Activated effector memory CD4-positive, alpha-beta T cell treated with Interleukin-2 at 50 U/mL for 16 hours (primary cell): ENCODE measurements at regions not wholly inside any gene's neighbourhood (a gene's known extent, or its start where the extent isn't known, plus 50 kb on each side); places are given as distances from the start of the nearest gene placed in this dataset.

Experiments used
- DNase-seq: peaks from one replicate; pipeline ENCODE4 v3.0.0-alpha.2; 2020

- DNase-seq: no peak
These were observed 61.3 kb upstream of the ITGA4 start for GRCh38 chr2:181395851-181396250.

GRCh38 chr2:181396256-181397123 lies 60.7 kb upstream of the ITGA4 start:
- DNase-seq: no peak

DNA sequence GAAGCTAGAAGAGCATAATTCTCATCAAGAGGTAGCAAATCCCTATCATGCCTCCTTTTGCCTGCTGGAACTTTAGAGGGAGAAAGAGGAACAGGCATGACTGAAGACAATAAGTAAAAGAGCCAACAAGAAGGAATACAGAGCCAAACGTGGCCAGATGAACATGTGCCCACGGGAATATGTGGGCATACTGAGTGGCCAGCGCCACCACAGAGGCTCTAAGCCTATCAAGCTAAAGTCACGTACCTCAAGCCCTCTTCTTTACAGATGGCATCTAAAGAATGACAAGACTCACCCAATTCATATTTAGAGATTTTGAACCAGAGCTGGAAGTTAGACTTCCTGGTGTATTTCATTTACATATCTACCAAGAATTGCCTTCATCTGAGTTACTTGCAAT lies 59.9 kb upstream of the ITGA4 start:
- DNase-seq: no peak

- no peak for DNase-seq
These were observed 59.2 kb upstream of the ITGA4 start for GRCh38 chr2:181398000-181398399.

DNA sequence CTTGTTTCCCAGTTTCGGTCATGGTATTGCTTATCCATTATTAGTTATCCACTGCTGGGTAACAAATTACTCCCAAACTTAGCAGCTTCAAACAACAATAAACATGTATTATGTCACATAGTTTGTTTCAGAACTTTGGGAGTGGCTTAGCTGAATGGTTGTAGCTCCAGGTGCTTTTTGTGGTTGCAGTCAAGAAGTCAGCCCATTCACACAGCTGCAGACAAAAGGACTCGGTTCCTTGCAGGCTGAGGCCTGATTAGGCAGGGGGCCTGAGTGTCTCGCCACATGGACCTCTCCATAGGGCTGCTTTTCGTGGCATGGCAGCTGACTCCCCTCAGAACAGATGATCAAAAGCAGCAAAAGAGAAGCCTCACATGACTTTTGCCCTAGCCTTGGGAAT lies 58.2 kb upstream of the ITGA4 start:
- no peak for DNase-seq

DNA sequence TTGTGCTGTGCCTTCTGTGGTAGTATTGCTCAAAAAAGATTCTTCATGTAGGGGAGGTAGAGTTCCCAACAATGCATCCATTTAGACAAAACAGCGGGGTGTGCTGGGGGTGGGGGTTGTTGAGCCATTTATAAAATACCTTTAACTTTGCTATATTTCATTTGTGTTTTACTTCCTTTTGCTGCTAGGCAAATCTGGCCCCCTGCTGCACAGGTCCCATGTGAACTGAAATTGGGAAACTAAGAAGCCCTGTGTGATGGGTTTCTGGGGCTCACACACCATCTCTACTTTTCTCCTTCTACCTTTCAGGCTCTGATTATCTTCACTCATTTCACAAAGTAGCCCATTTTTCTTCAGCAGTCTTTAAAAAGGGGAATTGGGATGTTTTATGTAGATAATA lies 52.7 kb upstream of the ITGA4 start:
- no peak for DNase-seq

DNA sequence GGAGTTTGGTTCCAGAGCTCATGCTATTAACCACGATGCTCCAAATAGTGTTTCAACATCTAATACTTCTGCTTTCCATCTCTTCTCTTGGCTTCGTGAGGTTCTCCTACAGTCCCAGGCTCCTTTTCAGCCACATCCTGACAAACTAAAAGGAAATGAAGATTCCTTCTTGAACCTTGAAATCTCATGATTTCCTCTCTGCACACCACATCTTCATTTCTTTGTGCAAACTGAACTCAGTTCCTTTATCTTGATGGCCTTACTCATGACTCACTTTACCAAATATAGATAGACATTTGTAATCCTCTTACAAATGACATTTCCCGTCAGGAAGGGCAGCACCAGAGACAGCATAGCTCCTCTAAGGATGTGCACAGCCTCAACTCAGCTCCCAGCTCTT lies 50.0 kb upstream of the ITGA4 start:
- no peak for DNase-seq
